PC-3 (cell line): ENCODE measurements at regions not wholly inside any gene's neighbourhood (a gene's known extent, or its start where the extent isn't known, plus 50 kb on each side); places are given as distances from the start of the nearest gene placed in this dataset.

ENCODE experiments used
- EZH2 ChIP-seq: fragments of 300-600 bp; sonication (generic); IDR thresholded peaks from one replicate; pipeline ENCODE4 v1.6.1; 2017; ENCODE audit warnings: antibody characterized with exemption, mild to moderate bottlenecking, low read length; ENCODE audit not compliant: unreplicated experiment
- EZH2phosphoT487 ChIP-seq: fragments of 300-600 bp; sonication (generic); IDR thresholded peaks from 2 replicates; pipeline ENCODE4 v1.6.1; 2018; ENCODE audit warnings: mild to moderate bottlenecking, antibody characterized with exemption, low read length, borderline replicate concordance
- TF ChIP-seq, protein P1 (sequence below): fragments of 300-600 bp; sonication (generic); conservative IDR thresholded peaks from 2 replicates; pipeline ENCODE4 v1.5.1; 2017; ENCODE audit warnings: antibody characterized with exemption, low read depth, mild to moderate bottlenecking, low read length

DNA sequence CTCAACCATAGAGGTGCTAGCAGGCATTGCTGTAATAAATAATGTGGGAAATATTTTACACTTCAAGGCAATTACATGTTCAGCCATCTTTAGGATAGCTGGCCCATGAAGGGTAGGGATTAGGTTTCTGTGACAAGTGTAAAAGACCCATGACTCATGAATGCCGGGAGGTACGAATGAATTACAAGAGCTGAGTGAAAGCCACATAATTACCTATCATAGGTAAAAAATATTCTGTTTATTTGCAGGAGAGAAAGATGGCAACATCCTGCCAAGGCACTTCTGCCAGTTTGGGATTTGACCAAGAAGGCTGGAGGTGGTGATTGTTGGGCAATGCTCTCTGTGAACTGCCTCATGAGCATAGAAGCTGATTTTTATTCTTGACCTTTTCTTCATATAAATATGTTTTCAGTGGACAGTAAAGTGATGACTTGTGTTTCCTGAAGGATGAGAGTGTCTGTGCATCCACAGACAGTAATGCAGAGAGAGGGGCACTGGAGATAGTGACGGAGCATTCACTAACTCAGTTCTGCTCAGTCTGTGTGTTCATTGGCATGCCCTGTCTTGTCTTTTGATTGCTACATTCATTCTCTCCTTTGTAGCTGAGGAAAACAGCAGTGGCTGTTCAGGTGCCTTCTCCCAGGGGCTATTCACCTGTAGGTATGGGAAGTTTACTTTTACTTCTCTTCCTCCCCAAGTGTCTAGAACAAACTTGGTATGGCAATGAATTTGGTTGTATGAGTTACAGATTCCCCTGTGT is 481.1 kb downstream of the TFAP2B start:
- TF ChIP-seq EZH2phosphoT487 (no peak), EZH2 (no peak)
- TF ChIP-seq, protein P1, sequence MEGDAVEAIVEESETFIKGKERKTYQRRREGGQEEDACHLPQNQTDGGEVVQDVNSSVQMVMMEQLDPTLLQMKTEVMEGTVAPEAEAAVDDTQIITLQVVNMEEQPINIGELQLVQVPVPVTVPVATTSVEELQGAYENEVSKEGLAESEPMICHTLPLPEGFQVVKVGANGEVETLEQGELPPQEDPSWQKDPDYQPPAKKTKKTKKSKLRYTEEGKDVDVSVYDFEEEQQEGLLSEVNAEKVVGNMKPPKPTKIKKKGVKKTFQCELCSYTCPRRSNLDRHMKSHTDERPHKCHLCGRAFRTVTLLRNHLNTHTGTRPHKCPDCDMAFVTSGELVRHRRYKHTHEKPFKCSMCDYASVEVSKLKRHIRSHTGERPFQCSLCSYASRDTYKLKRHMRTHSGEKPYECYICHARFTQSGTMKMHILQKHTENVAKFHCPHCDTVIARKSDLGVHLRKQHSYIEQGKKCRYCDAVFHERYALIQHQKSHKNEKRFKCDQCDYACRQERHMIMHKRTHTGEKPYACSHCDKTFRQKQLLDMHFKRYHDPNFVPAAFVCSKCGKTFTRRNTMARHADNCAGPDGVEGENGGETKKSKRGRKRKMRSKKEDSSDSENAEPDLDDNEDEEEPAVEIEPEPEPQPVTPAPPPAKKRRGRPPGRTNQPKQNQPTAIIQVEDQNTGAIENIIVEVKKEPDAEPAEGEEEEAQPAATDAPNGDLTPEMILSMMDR, result no peak
